Neural cell (in vitro differentiated cells): ENCODE measurements at regions not wholly inside any gene's neighbourhood (a gene's known extent, or its start where the extent isn't known, plus 50 kb on each side); places are given as distances from the start of the nearest gene placed in this dataset.
"Not testable (repeated sequence)": the region's sequence is repeated elsewhere in the genome, so short reads cannot be mapped to it uniquely, and the experiment has no call there.

Source experiments
- H2AFZ ChIP-seq: fragments of 200-600, 300-800 bp; sonication (generic), shearing (Covaris generic); 2 replicates; pipeline ENCODE4 v1.6.0; 2014; ENCODE audit warnings: low read depth, mild to moderate bottlenecking, antibody characterized with exemption, low read length, moderate library complexity
- H3F3A ChIP-seq: fragments of 200-600 bp; shearing (Covaris generic); 2 replicates; pipeline ENCODE4 v1.6.1; 2016; ENCODE audit warnings: mild to moderate bottlenecking, moderate library complexity, mixed read lengths, antibody characterized with exemption, low read length; ENCODE audit not compliant: insufficient read depth, poor library complexity, severe bottlenecking
- H3K27ac ChIP-seq: fragments of 200-600, 300-800 bp; sonication (generic), shearing (Covaris generic); 2 replicates; pipeline ENCODE4 v1.5.1; 2014; ENCODE audit warnings: mild to moderate bottlenecking, low read length, moderate library complexity
- H3K27me3 ChIP-seq: fragments of 300-800, 200-600 bp; sonication (generic), shearing (Covaris generic); 2 replicates; pipeline ENCODE4 v1.6.0; 2014; ENCODE audit warnings: mild to moderate bottlenecking, low read depth, low read length, moderate library complexity; ENCODE audit not compliant: insufficient read depth
- H3K36me3 ChIP-seq: fragments of 300-800, 200-600 bp; sonication (generic), shearing (Covaris generic); 2 replicates; pipeline ENCODE4 v1.5.1; 2014; ENCODE audit warnings: mild to moderate bottlenecking, antibody characterized with exemption, low read length, moderate library complexity; ENCODE audit not compliant: insufficient read depth
- H3K4me2 ChIP-seq: fragments of 300-800, 200-600 bp; sonication (generic), shearing (Covaris generic); 2 replicates; pipeline ENCODE4 v1.6.0; 2014; ENCODE audit warnings: mild to moderate bottlenecking, low read length
- H3K4me3 ChIP-seq: fragments of 300-800, 200-600 bp; sonication (generic), shearing (Covaris generic); 2 replicates; pipeline ENCODE4 v1.5.1; 2014; ENCODE audit warnings: mild to moderate bottlenecking, low read length, moderate library complexity
- H3K79me2 ChIP-seq: fragments of 200-600 bp; shearing (Covaris generic); replicated peaks from 2 replicates; pipeline ENCODE4 v1.6.0; 2014; ENCODE audit warnings: mild to moderate bottlenecking, low read length, moderate library complexity; ENCODE audit not compliant: insufficient read depth
- H3K9ac ChIP-seq: fragments of 300-800, 200-600 bp; sonication (generic), shearing (Covaris generic); 2 replicates; pipeline ENCODE4 v1.6.1; 2016; ENCODE audit warnings: mild to moderate bottlenecking, low read length, mixed read lengths
- H3K9me2 ChIP-seq: fragments of 200-600 bp; shearing (Covaris generic); 2 replicates; pipeline ENCODE4 v1.6.1; 2016; ENCODE audit warnings: mild to moderate bottlenecking, low read length, mixed read lengths; ENCODE audit not compliant: insufficient read depth
- H3K9me3 ChIP-seq: fragments of 200-600, 300-800 bp; sonication (generic), shearing (Covaris generic); 2 replicates; pipeline ENCODE4 v1.6.1; 2016; ENCODE audit warnings: mild to moderate bottlenecking, mixed run types, low read length, moderate library complexity, mixed read lengths
- H4K20me1 ChIP-seq: fragments of 200-600 bp; shearing (Covaris generic); 2 replicates; pipeline ENCODE4 v1.6.1; 2016; ENCODE audit warnings: mild to moderate bottlenecking, mixed run types; ENCODE audit not compliant: insufficient read depth
- EP300 ChIP-seq: fragments of 450-650 bp; conservative IDR thresholded peaks from 2 replicates; pipeline ENCODE4 v1.6.1; 2014; ENCODE audit warnings: antibody characterized with exemption, mild to moderate bottlenecking, moderate library complexity; ENCODE audit not compliant: poor library complexity, severe bottlenecking
- EZH2 ChIP-seq: fragments of 200-600, 300-800 bp; shearing (Covaris generic), sonication (generic); IDR thresholded peaks from 2 replicates; pipeline ENCODE4 v1.6.1; 2014; ENCODE audit warnings: antibody characterized with exemption, low read length, borderline replicate concordance, mild to moderate bottlenecking; ENCODE audit not compliant: insufficient read depth, poor library complexity, severe bottlenecking
- MXI1 ChIP-seq: fragments of 450-650 bp; conservative IDR thresholded peaks from 2 replicates; pipeline ENCODE4 v1.6.1; 2014; ENCODE audit warnings: antibody characterized with exemption, mild to moderate bottlenecking; ENCODE audit not compliant: poor library complexity, severe bottlenecking
- POLR2AphosphoS5 ChIP-seq: IDR thresholded peaks from 2 replicates; pipeline ENCODE4 v1.6.1; 2012
- RAD21 ChIP-seq: fragments of 450-650 bp; conservative IDR thresholded peaks from 2 replicates; pipeline ENCODE4 v1.6.1; 2014; ENCODE audit warnings: antibody characterized with exemption, mild to moderate bottlenecking, moderate library complexity
- SMC3 ChIP-seq: fragments of 450-650 bp; conservative IDR thresholded peaks from 2 replicates; pipeline ENCODE4 v1.6.1; 2014; ENCODE audit warnings: antibody characterized with exemption, mild to moderate bottlenecking, moderate library complexity; ENCODE audit not compliant: poor library complexity
- TAF1 ChIP-seq: IDR thresholded peaks from 2 replicates; pipeline ENCODE4 v1.6.1; 2012; ENCODE audit warnings: low read depth
- TF ChIP-seq, protein P1 (sequence below): fragments of 450-650 bp; IDR thresholded peaks from 2 replicates; pipeline ENCODE4 v1.5.1; 2014; ENCODE audit warnings: antibody characterized with exemption, mild to moderate bottlenecking, moderate library complexity; ENCODE audit not compliant: poor library complexity, severe bottlenecking
- TF ChIP-seq, protein P2 (sequence below): IDR thresholded peaks from 2 replicates; pipeline ENCODE4 v1.6.1; 2012; ENCODE audit warnings: borderline replicate concordance

DNA sequence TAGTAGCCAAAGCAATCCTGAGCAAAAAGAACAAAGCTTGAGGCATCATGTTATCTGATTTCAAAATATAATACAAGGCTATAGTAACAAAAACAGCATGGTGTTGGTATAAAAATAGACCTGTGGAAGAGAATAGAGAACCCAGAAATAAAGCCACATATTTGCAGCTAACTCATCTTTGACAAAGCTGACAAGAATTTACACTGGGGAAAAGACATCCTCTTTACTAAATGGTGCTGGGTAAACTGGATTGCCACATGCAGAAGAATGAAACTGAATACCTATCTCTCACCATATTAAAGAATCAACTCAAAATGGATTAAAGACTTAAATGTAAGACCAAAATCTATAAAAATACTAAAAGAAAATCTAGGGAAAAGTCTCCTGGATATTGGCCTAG is 59.5 kb upstream of the CD55 start:
- Histone ChIP-seq H3K9ac (no peak overlapping the region), H3K79me2 (no peaks in the 10 kb centered on the region), H3K9me2 (no peaks in the 10 kb centered on the region), H3K9me3 (no peaks in the 10 kb centered on the region), H3K36me3 (no peaks in the 10 kb centered on the region), H4K20me1 (no peaks in the 10 kb centered on the region), H2AFZ (no peak overlapping the region), H3K27me3 (no peaks in the 10 kb centered on the region), H3K4me2 (no peak overlapping the region), H3K27ac (no peak overlapping the region), H3K4me3 (no peak overlapping the region), H3F3A (no peaks in the 10 kb centered on the region)
- TF ChIP-seq, protein P1, sequence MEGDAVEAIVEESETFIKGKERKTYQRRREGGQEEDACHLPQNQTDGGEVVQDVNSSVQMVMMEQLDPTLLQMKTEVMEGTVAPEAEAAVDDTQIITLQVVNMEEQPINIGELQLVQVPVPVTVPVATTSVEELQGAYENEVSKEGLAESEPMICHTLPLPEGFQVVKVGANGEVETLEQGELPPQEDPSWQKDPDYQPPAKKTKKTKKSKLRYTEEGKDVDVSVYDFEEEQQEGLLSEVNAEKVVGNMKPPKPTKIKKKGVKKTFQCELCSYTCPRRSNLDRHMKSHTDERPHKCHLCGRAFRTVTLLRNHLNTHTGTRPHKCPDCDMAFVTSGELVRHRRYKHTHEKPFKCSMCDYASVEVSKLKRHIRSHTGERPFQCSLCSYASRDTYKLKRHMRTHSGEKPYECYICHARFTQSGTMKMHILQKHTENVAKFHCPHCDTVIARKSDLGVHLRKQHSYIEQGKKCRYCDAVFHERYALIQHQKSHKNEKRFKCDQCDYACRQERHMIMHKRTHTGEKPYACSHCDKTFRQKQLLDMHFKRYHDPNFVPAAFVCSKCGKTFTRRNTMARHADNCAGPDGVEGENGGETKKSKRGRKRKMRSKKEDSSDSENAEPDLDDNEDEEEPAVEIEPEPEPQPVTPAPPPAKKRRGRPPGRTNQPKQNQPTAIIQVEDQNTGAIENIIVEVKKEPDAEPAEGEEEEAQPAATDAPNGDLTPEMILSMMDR = no peak
- TF ChIP-seq MXI1 = no peak
- no peak for TF ChIP-seq EZH2
- no peak for TF ChIP-seq RAD21
- TF ChIP-seq TAF1 = no peak
- no peak for TF ChIP-seq EP300
- no peak for TF ChIP-seq POLR2AphosphoS5
- TF ChIP-seq SMC3 = no peak
- TF ChIP-seq, protein P2, sequence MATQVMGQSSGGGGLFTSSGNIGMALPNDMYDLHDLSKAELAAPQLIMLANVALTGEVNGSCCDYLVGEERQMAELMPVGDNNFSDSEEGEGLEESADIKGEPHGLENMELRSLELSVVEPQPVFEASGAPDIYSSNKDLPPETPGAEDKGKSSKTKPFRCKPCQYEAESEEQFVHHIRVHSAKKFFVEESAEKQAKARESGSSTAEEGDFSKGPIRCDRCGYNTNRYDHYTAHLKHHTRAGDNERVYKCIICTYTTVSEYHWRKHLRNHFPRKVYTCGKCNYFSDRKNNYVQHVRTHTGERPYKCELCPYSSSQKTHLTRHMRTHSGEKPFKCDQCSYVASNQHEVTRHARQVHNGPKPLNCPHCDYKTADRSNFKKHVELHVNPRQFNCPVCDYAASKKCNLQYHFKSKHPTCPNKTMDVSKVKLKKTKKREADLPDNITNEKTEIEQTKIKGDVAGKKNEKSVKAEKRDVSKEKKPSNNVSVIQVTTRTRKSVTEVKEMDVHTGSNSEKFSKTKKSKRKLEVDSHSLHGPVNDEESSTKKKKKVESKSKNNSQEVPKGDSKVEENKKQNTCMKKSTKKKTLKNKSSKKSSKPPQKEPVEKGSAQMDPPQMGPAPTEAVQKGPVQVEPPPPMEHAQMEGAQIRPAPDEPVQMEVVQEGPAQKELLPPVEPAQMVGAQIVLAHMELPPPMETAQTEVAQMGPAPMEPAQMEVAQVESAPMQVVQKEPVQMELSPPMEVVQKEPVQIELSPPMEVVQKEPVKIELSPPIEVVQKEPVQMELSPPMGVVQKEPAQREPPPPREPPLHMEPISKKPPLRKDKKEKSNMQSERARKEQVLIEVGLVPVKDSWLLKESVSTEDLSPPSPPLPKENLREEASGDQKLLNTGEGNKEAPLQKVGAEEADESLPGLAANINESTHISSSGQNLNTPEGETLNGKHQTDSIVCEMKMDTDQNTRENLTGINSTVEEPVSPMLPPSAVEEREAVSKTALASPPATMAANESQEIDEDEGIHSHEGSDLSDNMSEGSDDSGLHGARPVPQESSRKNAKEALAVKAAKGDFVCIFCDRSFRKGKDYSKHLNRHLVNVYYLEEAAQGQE = no peak

DNA sequence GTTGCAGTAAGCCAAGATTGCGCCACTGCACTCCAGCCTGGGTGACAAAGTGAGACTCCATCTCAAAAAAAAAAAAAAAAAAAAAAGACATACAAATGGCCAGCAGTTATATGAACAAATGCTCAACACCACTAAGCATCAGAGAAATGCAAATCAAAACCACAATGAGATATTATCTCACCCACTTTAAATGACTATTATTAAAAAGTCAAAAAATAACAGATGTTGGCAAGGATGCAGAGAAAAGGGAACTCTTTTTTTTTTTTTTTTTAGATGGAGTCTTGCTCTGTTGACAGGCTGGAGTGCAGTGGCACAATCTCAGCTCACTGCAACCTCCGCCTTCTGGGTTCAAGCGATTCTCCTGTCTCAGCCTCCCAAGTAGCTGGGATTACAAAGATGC is 58.6 kb upstream of the CD55 start:
- H3K36me3 ChIP-seq, H3K4me3 ChIP-seq, H3K9me2 ChIP-seq, H3K9ac ChIP-seq, H3K27ac ChIP-seq, H3K79me2 ChIP-seq, H3K4me2 ChIP-seq, H2AFZ ChIP-seq, H3K9me3 ChIP-seq, H3K27me3 ChIP-seq, H3F3A ChIP-seq, H4K20me1 ChIP-seq: not testable (repeated sequence)

DNA sequence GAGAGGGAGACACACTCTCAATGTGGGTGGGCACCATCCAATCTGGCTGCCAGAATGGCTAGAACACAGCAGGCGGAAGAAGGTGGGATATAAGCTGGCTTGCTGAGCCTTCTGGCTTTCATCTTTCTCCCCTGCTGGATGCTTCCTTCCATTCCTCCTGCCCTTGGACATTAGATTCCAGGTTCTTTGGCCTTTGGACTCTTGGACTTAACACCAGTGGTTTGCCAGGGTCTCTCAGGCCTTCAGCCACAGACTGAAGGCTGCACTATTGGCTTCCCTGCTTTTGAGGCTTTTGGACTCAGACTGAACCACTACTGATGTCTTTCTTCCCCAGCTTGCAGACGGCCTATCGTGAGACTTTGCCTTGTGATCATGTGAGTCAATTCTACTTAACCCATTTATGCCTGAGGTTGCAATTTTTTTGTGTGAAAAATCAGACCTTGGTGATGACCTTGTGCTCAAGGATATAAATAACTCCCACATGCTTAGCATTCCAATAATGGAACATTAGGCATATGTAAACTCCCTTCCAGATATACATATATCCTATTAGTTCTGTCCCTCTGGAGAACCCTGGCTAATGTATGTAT is 56.7 kb upstream of the CD55 start:
- H3K27ac ChIP-seq = no peak overlapping the region
- H3K36me3 ChIP-seq = no peaks in the 10 kb centered on the region
- no peak overlapping the region for H3K4me2 ChIP-seq
- H3F3A ChIP-seq = no peaks in the 10 kb centered on the region
- H3K9ac ChIP-seq = no peak overlapping the region
- H3K79me2 ChIP-seq = no peaks in the 10 kb centered on the region
- no peaks in the 10 kb centered on the region for H3K27me3 ChIP-seq
- no peaks in the 10 kb centered on the region for H4K20me1 ChIP-seq
- H2AFZ ChIP-seq = no peak overlapping the region
- no peak overlapping the region for H3K4me3 ChIP-seq
- TF ChIP-seq POLR2AphosphoS5 = no peak
- TF ChIP-seq, protein P2 = no peak
- TF ChIP-seq MXI1 = no peak
- TF ChIP-seq, protein P1 = no peak
- TF ChIP-seq TAF1 = no peak
- no peak for TF ChIP-seq EP300
- no peak for TF ChIP-seq EZH2
- no peak for TF ChIP-seq SMC3
- no peak for TF ChIP-seq RAD21
- no peaks in the 10 kb centered on the region for H3K9me3 ChIP-seq
- H3K9me2 ChIP-seq = no peaks in the 10 kb centered on the region
